HEK293T (cell line): ENCODE measurements at regions not wholly inside any gene's neighbourhood (a gene's known extent, or its start where the extent isn't known, plus 50 kb on each side); places are given as distances from the start of the nearest gene placed in this dataset.

ENCODE experiments used
- BHLHE40 ChIP-seq: fragments of 450-650 bp; IDR thresholded peaks from 2 replicates; pipeline ENCODE4 v1.6.1; 2016; ENCODE audit warnings: mild to moderate bottlenecking, moderate library complexity, borderline replicate concordance
- FOXM1 ChIP-seq: fragments of 450-650 bp; IDR thresholded peaks from 2 replicates; pipeline ENCODE4 v1.6.1; 2017; ENCODE audit warnings: mild to moderate bottlenecking, borderline replicate concordance
- TARDBP ChIP-seq: fragments of 450-650 bp; IDR thresholded peaks from 2 replicates; pipeline ENCODE4 v1.6.1; 2016

- no peak for TF ChIP-seq FOXM1
- no peak for TF ChIP-seq BHLHE40
- TF ChIP-seq TARDBP, result no peak
Measured at GRCh38 chr21:23740463-23740862, 1866.8 kb downstream of the MRPL39 start.
